ENCODE measurements at regions not wholly inside any gene's neighbourhood (a gene's known extent, or its start where the extent isn't known, plus 50 kb on each side); places are given as distances from the start of the nearest gene placed in this dataset.
"Not testable (repeated sequence)": the region's sequence is repeated elsewhere in the genome, so short reads cannot be mapped to it uniquely, and the experiment has no call there.

- DNase-seq (ENCODE audit: low spot score), result peak; percentile 68
Observed at GRCh38 chr9:62798884-62799850, 1609.3 kb downstream of the SPATA31A7 start.

GRCh38 chr9:62799851-62800371, 1610.1 kb downstream of the SPATA31A7 start:
- peak; percentile 19 for DNase-seq (ENCODE audit: low spot score)

DNA sequence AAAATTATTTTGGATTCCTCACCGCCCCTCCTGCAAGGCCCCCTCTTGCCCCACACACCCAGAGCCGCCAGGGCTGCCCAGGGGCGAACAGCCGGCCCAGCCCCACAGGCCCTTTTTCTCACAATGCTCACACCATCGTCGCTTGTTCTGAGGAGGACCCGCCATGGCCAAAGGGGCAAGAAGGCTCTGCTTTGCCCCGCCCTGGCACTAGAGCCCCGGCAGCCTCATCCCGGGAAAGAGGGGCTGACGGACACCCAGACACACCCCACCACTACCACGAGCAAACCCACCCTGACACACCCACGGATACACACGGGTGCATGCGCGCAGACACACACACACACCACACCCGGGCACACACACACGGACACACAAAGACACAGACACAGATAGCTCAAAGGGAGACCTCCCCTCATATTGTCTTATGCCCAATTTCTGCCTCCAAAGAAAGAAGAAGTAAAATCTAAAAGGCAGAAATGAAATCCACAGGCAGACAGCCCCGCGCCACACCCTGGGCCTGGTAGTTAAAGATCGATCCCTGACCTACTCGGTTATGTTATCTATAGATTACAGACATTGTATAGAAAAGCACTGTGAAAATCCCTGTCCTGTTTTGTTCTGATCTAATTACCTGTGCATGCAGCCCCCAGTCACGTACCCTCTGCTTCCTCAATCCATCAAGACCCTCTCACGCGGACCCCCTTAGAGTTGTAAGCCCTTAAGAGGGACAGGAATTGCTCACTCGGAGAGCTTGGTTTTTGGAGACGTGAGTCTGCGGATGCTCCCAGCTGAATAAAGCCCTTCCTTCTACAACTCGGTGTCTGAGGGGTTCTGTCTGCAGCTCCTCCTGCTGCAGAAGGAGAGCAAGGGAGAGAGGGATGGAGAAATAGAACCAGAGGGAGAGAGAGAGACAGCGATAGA, 1610.9 kb downstream of the SPATA31A7 start:
- peak; percentile 72 for DNase-seq (ENCODE audit: low spot score)

- DNase-seq (ENCODE audit: low spot score), result peak; percentile 65
Observed at GRCh38 chr9:62801372-62801811, 1611.6 kb downstream of the SPATA31A7 start.

DNA sequence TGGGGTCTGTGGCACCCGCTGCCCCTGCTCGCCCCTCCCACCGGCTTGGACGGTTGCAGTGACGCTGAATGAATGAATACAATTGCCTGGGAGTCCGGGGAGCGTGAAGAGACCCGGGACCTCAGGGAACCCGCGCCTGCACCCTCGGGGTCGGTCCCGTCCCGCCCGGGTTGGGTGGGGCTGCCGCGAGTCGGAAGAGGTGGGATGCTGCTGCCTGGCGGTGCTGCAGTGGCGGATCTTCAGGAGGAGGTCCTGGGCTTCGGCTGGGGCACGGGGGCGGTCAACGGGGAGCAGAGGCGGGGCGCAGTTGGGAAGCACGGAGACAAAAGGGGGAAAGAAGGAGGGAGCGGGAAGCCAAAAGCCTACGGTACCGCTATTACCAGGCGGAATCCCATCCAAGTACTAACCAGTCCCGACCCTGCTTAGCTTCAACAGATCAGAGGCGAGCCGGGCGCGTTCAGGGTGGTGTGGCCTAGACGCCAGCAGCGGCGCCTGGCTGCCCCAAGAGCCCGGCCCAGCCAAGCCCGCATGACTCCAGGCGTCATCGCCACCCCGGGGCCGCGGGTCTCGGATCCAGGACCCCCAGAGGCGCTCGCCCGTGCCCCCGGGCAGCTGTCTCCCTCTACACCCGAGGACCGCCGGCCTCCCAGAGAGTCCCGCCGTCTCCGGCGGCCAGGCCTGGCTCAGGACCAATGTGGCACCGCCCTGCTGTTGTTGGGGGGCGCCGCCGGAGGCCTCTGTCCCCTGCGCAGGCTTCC, 1612.3 kb downstream of the SPATA31A7 start:
- peak; percentile 78 for DNase-seq (ENCODE audit: low spot score)

DNA sequence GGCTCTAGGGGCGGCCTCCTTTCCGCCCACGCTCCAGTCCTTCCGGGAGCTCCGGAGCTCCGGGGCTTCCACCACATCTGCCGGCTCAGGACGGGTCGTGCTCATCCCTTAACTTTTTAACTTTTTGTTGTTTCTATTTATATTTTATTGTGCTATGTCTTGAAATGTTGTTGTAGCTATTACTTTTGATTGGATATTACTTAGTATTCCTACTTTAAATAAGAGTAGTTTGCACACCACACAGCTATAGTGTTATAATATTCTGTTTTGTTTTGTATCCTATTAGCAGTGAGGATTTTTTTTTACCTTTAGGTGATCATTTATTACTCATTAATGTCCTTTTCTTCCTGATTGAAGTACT, 1612.9 kb downstream of the SPATA31A7 start:
- DNase-seq (ENCODE audit: low spot score), result not testable (repeated sequence)

DNA sequence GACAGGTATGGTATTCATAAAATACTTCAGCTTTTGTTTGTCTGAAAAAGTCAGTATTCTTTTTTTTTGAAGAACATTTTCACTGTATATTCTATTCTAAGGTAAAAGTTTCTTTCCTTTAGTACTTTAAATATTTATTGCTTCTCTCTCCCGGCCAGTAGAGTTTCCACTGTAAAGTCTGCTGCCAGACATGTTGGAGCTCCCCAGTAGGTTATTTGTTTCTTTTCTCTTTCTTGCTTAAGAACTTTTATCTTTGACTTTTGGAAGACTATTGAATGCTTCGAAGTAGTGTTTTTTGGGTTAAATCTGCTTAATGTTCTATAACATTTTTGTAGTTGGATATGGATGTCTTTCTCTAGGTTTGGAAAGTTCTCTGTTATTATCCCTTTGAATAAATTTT, 1613.3 kb downstream of the SPATA31A7 start:
- peak; percentile 34 for DNase-seq (ENCODE audit: low spot score)

DNA sequence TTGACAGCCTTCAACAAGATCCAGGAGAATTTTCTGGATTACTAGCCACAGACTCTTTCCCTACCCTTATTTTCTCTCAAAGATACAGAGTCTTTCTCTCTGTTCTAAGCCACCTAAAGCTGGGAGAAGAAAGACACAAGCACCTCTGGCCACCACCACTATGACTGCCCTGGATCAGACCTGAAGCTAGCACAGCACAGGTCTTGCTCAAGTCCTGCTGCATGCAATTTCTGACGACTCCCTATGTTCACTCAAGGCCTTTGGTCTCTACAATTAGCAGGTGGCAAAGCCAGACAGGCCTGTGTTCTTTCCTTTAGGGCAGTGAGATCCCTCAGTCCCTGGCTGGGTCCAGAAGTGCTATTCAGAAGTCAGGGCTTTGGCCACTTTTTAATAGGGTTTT, 1614.5 kb downstream of the SPATA31A7 start:
- not testable (repeated sequence) for DNase-seq (ENCODE audit: low spot score)

DNA sequence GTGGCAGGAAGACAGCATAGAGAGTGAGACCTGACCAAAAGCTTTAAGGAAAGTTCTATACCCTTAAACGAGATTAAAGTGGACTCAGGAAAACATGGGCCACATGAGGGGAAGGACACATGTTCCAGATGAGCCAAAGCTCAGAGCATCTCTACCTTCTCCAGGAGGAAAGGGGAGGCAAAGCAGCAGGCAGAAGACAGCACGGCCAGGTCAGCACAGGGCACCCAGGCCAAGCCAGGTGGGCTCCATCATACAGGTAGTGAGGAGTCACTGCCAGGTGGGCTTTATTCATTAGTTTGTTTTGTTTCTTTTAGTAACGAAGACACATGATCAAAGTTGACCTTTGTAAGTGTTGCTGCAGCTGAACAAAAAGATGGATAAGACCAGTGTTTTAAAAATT, 1617.6 kb downstream of the SPATA31A7 start:
- DNase-seq (ENCODE audit: low spot score), result not testable (repeated sequence)

- not testable (repeated sequence) for DNase-seq (ENCODE audit: low spot score)
Observed at GRCh38 chr9:62808081-62808480, 1618.2 kb downstream of the SPATA31A7 start.

DNA sequence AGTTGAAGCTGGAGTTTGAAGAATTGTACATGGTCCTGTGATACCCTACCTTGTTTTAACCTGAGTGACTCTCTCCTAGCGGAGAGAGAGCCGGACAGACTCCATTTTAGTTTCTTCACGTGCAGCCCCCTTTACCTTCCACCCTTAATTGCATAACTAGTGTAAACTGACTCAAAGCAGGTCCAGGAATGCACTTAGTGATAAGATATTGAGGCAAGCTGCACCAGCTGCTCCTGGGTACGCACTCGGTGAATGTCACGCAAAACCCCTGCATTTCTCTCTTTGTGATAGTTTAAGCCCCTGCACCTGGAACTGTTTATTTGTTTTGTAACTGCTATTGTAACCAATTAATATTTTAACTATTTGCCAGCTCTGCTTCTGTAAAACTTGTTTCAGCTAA, 1620.5 kb downstream of the SPATA31A7 start:
- DNase-seq (ENCODE audit: low spot score), result not testable (repeated sequence)

GRCh38 chr9:62810811-62811315, 1621.0 kb downstream of the SPATA31A7 start:
- DNase-seq (ENCODE audit: low spot score), result not testable (repeated sequence)

DNA sequence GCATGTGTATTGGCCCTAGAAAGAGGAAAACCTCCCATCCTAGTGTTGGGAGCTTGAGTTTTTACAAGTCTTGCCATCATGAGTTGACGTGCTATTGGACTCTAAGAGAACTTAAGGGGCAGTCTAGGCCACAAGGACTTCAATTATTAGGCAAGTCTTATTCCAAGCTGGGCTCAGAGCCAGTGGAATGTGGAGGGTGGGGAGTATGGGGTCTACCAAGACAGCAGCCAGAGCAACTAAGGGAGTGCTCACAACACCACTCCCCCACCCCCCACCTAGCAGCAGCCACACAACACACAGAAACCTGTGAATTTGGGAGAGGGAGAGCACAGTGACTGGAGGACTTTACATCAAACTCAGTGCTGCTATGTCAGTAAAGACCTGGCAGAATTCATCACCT, 1625.6 kb downstream of the SPATA31A7 start:
- not testable (repeated sequence) for DNase-seq (ENCODE audit: low spot score)

DNA sequence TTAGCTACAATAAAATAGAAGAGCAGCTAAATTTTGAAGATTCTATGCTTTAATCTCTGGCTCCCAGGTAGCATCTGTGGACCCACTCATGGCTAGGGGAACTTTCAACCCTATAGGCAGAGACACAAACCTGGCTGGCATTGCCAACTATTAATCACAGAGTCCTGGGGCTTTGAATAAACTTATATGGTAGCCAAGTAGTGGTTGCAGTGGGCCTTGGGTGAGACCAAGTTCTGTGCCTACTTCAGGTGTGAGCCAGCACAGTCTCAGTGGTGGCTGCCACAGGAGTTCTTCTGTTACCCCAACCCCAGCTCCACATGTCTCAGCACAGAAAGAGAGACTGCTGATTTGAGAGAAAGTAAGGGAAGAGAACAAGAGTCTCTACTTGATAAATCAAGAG, 1626.5 kb downstream of the SPATA31A7 start:
- not testable (repeated sequence) for DNase-seq (ENCODE audit: low spot score)

DNA sequence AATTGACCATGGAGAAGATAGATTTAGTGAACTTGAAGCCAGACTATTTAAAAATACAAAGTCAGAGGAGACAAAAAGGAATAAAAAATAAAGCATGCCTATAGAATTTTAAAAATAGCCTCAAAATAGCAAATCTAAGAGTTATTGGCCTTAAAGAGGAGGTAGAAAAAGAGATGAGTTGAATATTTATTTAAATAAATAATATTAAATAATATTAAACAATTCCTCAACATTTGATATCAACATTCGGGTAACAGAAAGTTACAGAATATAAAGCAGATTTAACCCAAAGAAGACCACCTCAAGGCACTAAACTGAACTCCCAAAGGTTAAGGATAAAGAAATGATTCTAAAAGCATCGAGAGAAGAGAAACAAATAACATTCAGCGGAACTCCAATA, 1627.4 kb downstream of the SPATA31A7 start:
- DNase-seq (ENCODE audit: low spot score), result not testable (repeated sequence)

GRCh38 chr9:62822185-62822584, 1632.3 kb downstream of the SPATA31A7 start:
- not testable (repeated sequence) for DNase-seq (ENCODE audit: low spot score)

DNA sequence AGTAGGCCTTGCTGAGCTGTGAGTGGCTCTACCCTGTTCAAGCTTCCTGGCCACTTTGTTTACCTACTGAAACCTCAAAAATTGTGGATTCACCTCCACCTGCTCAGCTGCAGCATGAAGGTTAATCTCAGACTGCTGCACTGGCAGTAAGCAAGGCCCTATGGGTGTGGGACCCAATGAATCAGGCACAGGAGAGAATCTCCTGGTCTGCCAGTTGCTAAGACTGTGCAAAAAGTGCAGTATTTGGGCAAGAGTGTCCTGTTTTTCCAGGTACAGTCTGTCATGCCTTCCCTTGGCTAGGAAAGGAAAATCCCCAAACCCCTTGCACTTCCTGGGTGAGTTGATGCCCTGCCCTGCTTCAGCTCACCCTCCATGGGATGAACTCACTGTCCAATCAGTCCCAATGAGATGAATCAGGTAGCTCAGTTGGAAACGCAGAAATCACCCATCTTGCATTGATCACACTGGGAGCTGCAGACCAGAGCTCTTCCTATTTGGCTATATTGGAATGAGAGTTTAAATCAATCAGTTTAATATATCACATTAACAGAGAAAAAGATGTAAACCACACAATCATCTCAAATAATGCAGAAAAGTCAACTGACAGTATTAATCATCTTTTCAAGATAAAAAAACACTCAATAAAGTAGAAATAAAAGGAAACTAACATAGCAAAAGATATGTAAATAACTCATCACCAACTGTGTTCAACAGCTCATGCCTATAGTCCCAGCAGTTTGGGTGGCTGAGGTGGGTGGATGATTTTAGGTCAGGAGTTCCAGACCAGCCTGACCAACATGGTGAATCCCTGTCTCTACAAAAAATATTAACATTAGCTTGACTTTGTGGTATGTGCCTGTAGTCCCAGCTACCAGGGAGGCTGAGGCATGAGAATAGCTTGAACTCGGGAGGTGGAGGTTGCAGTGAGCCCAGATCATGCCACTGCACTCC, 1638.4 kb downstream of the SPATA31A7 start:
- not testable (repeated sequence) for DNase-seq (ENCODE audit: low spot score)

DNA sequence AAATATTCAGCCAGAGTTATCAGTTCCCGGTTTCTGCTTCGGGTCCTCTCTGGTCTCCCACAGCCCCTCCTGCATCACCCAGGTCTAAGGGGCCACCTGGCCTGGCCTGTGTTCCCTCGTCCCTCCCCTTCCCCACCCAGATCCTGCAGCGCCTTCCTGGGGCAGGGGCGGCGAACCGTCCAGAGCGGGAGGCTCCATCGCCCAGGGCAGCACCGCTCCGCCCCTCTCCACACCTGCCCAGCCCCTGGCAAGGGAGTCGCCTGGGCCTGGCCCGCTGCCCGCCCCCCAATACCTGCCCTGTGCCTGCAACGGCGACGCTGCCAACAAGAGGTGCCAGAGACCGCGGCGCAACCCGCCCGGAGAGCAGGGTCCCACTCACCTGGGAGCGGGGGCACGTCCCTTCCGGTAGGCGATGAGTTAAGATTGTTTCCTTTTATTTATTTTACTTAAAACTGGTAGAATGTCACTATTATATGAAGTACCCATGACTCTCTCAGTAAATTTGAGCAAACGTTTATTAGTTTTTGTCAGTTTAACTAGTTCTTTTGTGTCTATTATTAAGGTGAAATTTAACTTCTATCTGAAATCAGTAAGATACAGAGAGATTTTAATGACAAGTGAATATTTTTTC, 1641.1 kb downstream of the SPATA31A7 start:
- not testable (repeated sequence) for DNase-seq (ENCODE audit: low spot score)
